Spleen (tissue), 11 donors: ENCODE measurements at regions not wholly inside any gene's neighbourhood (a gene's known extent, or its start where the extent isn't known, plus 50 kb on each side); places are given as distances from the start of the nearest gene placed in this dataset.

Source experiments
- DNase-seq: peaks from one replicate; pipeline ENCODE4 v3.0.0-alpha.2; 2020
- H3K27ac ChIP-seq, 8 donors: fragments of 200-600 bp; sonication (generic) in 7 of 8; 1 replicate in 4 of 8; 2 replicates in 4 of 8; pipeline versions ENCODE4 v1.5.0 to v1.8.0; 2016 to 2021; ENCODE audit warnings: inconsistent platforms in 4 of 8, mild to moderate bottlenecking in 4 of 8, moderate library complexity in 1 of 8
- H3K27me3 ChIP-seq, 7 donors: fragments of 200-600 bp; sonication (generic) in 6 of 7; replicated peaks in 1 of 7; 1 replicate in 4 of 7; 2 replicates in 3 of 7; pipeline versions ENCODE4 v1.5.0 to v1.8.0; 2016 to 2021; ENCODE audit warnings: inconsistent platforms in 3 of 7, mild to moderate bottlenecking in 1 of 7
- H3K36me3 ChIP-seq, 6 donors: fragments of 200-600 bp; sonication (generic) in 5 of 6; 1 replicate in 4 of 6; 2 replicates in 2 of 6; pipeline versions ENCODE4 v1.5.0 to v1.8.0; 2016 to 2021; ENCODE audit warnings: inconsistent platforms in 2 of 6
- H3K4me1 ChIP-seq, 6 donors: fragments of 200-600 bp; sonication (generic) in 5 of 6; 1 replicate in 3 of 6; 2 replicates in 3 of 6; pipeline versions ENCODE4 v1.5.0 to v1.8.0; 2016 to 2021; ENCODE audit warnings: inconsistent platforms in 3 of 6
- H3K4me3 ChIP-seq, 8 donors: fragments of 200-600 bp; sonication (generic) in 7 of 8; 1 replicate in 4 of 8; 2 replicates in 4 of 8; pipeline versions ENCODE4 v1.5.0 to v1.8.0; 2016 to 2021; ENCODE audit warnings: inconsistent platforms in 4 of 8, mild to moderate bottlenecking in 4 of 8, moderate library complexity in 2 of 8
- H3K9me3 ChIP-seq, 8 donors: fragments of 200-600 bp; sonication (generic) in 7 of 8; 1 replicate in 4 of 8; 2 replicates in 4 of 8; pipeline versions ENCODE4 v1.5.0 to v1.8.0; 2016 to 2021; ENCODE audit warnings: inconsistent platforms in 4 of 8
- CTCF ChIP-seq, 11 experiments: fragments of 200-600 bp in 7 of 11; fragments of 450-650 bp in 4 of 11; sonication (generic) in 4 of 11; IDR thresholded peaks in 8 of 11; conservative IDR thresholded peaks in 3 of 11; 1 replicate in 7 of 11; 2 replicates in 4 of 11; pipeline versions ENCODE4 v1.4.0 to v1.8.0; 2016 to 2021; ENCODE audit warnings: antibody characterized with exemption in 11 of 11, inconsistent platforms in 4 of 11, mild to moderate bottlenecking in 1 of 11
- POLR2A ChIP-seq, 3 donors: fragments of 450-650 bp; IDR thresholded peaks; one replicate each; pipeline ENCODE4 v1.5.1; 2017; ENCODE audit warnings: antibody characterized with exemption in 3 of 3, mild to moderate bottlenecking in 1 of 3
- POLR2AphosphoS5 ChIP-seq, 3 donors: sonication (generic); formaldehyde crosslinking; IDR thresholded peaks; one replicate each; pipeline ENCODE4 v1.5.1; 2017; ENCODE audit warnings: antibody characterized with exemption in 3 of 3
- WGBS, 5 donors: extraction: QIAGEN DNeasy Blood & Tissue Kit in 3 of 5; methylation state at CpG; one replicate each; pipeline versions ENCODE4 v1.1.5 to v1.1.7; 2013 to 2018; 5-methylcytosine and 5-hydroxymethylcytosine counted together
- intact Hi-C: fragments of 100-400 bp; cut with DNase I; formaldehyde crosslinking; loops from one replicate; pipeline ENCODE4 v1.15.0; 2023; ENCODE audit warnings: low total_unique reads
- donor health status: healthy with polysubstance abuse.
- donor health status: DM: no; HTN: no; CAD: no; lungs with moderate emphysema.
- donor health status: DM: no; HTN: no; CAD: no.
- donor health status: Bipolar disorder and iron deficiency.
- donor health status: healthy.
- donor health status: DM: no; HTN: no; CAD: no.
- donor health status: DM: yes; HTN: yes; CAD: no.

GRCh38 chr18:25830787-25831186 is 259.6 kb downstream of the SS18 start:
- DNase-seq: no peak
- 72 to 93% (median 89%) methylated on average over 2 of the region's 2 CpGs for WGBS, 5 donors
- Histone ChIP-seq H3K4me3 (no peak overlapping the region), H3K36me3 (no peaks in the 10 kb centered on the region), H3K27ac (no peak overlapping the region), H3K27me3 (peaks cover 0 to 4% (median 0%) of the 10 kb centered on the region in 7 donors), H3K9me3 (no peaks in the 10 kb centered on the region), H3K4me1 (no peaks in the 10 kb centered on the region)
- TF ChIP-seq POLR2A (IDR thresholded peaks at IDR 0.05): no peak
- TF ChIP-seq CTCF (IDR thresholded peaks at IDR 0.05 in 8 of 11, conservative IDR thresholded peaks at IDR 0.05 in 3 of 11): no peak
- TF ChIP-seq POLR2AphosphoS5 (IDR thresholded peaks at IDR 0.05): no peak
- intact Hi-C loops: loop anchor here (10.0 kb wide), 1 partner anchor 956 kb away; no protein-coding TSS in a partner anchor

- DNase-seq: no peak
- 77 to 88% (median 86%) methylated on average over 13 of the region's 13 CpGs for WGBS, 5 donors
- intact Hi-C loops: no loop called here
- H3K36me3 ChIP-seq: no peaks in the 10 kb centered on the region
- TF ChIP-seq CTCF (IDR thresholded peaks at IDR 0.05 in 8 of 11, conservative IDR thresholded peaks at IDR 0.05 in 3 of 11) (no peak), POLR2A (IDR thresholded peaks at IDR 0.05) (no peak), POLR2AphosphoS5 (IDR thresholded peaks at IDR 0.05) (no peak)
- H3K4me3 ChIP-seq: no peak overlapping the region
- no peaks in the 10 kb centered on the region for H3K27me3 ChIP-seq
- H3K4me1 ChIP-seq: no peaks in the 10 kb centered on the region
- no peaks in the 10 kb centered on the region for H3K9me3 ChIP-seq
- H3K27ac ChIP-seq: no peak overlapping the region
Measured at GRCh38 chr18:25827961-25828561, 262.4 kb downstream of the SS18 start.

GRCh38 chr18:25827228-25827627 is 263.2 kb downstream of the SS18 start:
- H3K9me3 ChIP-seq: no peaks in the 10 kb centered on the region
- no peak overlapping the region for H3K4me3 ChIP-seq
- 68 to 87% (median 81%) methylated on average over 4 of the region's 4 CpGs for WGBS, 5 donors
- no peaks in the 10 kb centered on the region for H3K4me1 ChIP-seq
- H3K27me3 ChIP-seq: no peaks in the 10 kb centered on the region
- no peak for DNase-seq
- intact Hi-C loops: no loop called here
- H3K36me3 ChIP-seq: no peaks in the 10 kb centered on the region
- H3K27ac ChIP-seq: no peak overlapping the region
- TF ChIP-seq POLR2AphosphoS5 (IDR thresholded peaks at IDR 0.05) (no peak), POLR2A (IDR thresholded peaks at IDR 0.05) (no peak)

- intact Hi-C loops: no loop called here
- Histone ChIP-seq H3K4me3 (no peak overlapping the region), H3K9me3 (no peaks in the 10 kb centered on the region), H3K36me3 (no peaks in the 10 kb centered on the region), H3K27ac (no peak overlapping the region), H3K4me1 (no peaks in the 10 kb centered on the region), H3K27me3 (no peaks in the 10 kb centered on the region)
- 78 to 99% (median 87%) methylated on average over 5 of the region's 5 CpGs for WGBS, 5 donors
- DNase-seq: no peak
- TF ChIP-seq POLR2AphosphoS5 (IDR thresholded peaks at IDR 0.05) (no peak), POLR2A (IDR thresholded peaks at IDR 0.05) (no peak)
Measured at GRCh38 chr18:25826823-25827222, 263.6 kb downstream of the SS18 start.

GRCh38 chr18:25825979-25826776 is 264.2 kb downstream of the SS18 start:
- TF ChIP-seq CTCF (IDR thresholded peaks at IDR 0.05 in 8 of 11, conservative IDR thresholded peaks at IDR 0.05 in 3 of 11): no peak
- TF ChIP-seq POLR2AphosphoS5 (IDR thresholded peaks at IDR 0.05): no peak
- TF ChIP-seq POLR2A (IDR thresholded peaks at IDR 0.05): no peak
- DNase-seq: no peak
- Histone ChIP-seq H3K4me1 (no peaks in the 10 kb centered on the region), H3K4me3 (no peak overlapping the region), H3K9me3 (no peaks in the 10 kb centered on the region), H3K36me3 (no peaks in the 10 kb centered on the region), H3K27me3 (peaks cover 0 to 3% (median 0%) of the 10 kb centered on the region in 7 donors), H3K27ac (no peak overlapping the region)
- intact Hi-C loops: no loop called here
- 49 to 84% (median 73%) methylated on average over 4 of the region's 4 CpGs for WGBS, 5 donors
